HEK293T (cell line): ENCODE measurements at regions not wholly inside any gene's neighbourhood (a gene's known extent, or its start where the extent isn't known, plus 50 kb on each side); places are given as distances from the start of the nearest gene placed in this dataset.

Experiments used
- FOXM1 ChIP-seq: fragments of 450-650 bp; IDR thresholded peaks from 2 replicates; pipeline ENCODE4 v1.6.1; 2017; ENCODE audit warnings: mild to moderate bottlenecking, borderline replicate concordance
- SUZ12 ChIP-seq: fragments of 450-650 bp; IDR thresholded peaks from 2 replicates; pipeline ENCODE4 v1.6.1; 2016; ENCODE audit warnings: mild to moderate bottlenecking

GRCh38 chr6:49030251-49031020 lies 432.6 kb downstream of the MMUT start:
- TF ChIP-seq SUZ12: no peak
- no peak for TF ChIP-seq FOXM1
